AG04450 (cell line): ENCODE measurements at regions not wholly inside any gene's neighbourhood (a gene's known extent, or its start where the extent isn't known, plus 50 kb on each side); places are given as distances from the start of the nearest gene placed in this dataset. TPM values are rescaled to one million over a fixed set of nuclear protein-coding genes. Genes with fewer than 3 reads are reported as not detected.
"Not testable (repeated sequence)": the region's sequence is repeated elsewhere in the genome, so short reads cannot be mapped to it uniquely, and the experiment has no call there.

Experiments used
- CTCF ChIA-PET: fragments of 300-600, 350-600 bp; formaldehyde crosslinking; extraction: SDS; loops from one replicate; lab custom pipeline; 2022; ENCODE audit warnings: antibody characterized with exemption, inconsistent platforms; lab: Charles Lee
- POLR2A ChIA-PET: fragments of 350-600 bp; formaldehyde crosslinking; extraction: SDS; loops from one replicate; lab custom pipeline; 2021; ENCODE audit warnings: antibody characterized with exemption, inconsistent platforms; lab: Yijun Ruan, JAX
- DNase-seq: peaks from one replicate; pipeline ENCODE4 v3.0.0-alpha.2; 2011; ENCODE audit warnings: low read depth, low spot score
- H3K27ac ChIP-seq: one replicate; pipeline ENCODE4 v1.5.1; 2012; ENCODE audit warnings: low read depth, low read length, control low read depth
- H3K27me3 ChIP-seq: one replicate; pipeline ENCODE4 v1.6.0; 2012; ENCODE audit warnings: low read length; ENCODE audit not compliant: control insufficient read depth, insufficient read depth
- H3K4me3 ChIP-seq: 2 replicates; pipeline ENCODE4 v1.5.1; 2011; ENCODE audit warnings: mild to moderate bottlenecking, low read depth, low read length, control low read depth
- H3K9me3 ChIP-seq: 2 replicates; pipeline ENCODE4 v1.5.1; 2012; ENCODE audit warnings: low read length; ENCODE audit not compliant: control insufficient read depth, insufficient read depth
- small RNA-seq: library from RNA; depleted of rRNA; stranded (forward); fragments of <200 nt; gene quantifications from one replicate; pipeline ENCODE3, GENCODE V24; 2012; ENCODE audit warnings: low read depth; ENCODE audit not compliant: insufficient read length
- TF ChIP-seq, protein P1 (sequence below): IDR thresholded peaks from 2 replicates; pipeline ENCODE4 v1.5.1; 2011; ENCODE audit warnings: low read depth, low read length, control low read depth, inconsistent platforms

DNA sequence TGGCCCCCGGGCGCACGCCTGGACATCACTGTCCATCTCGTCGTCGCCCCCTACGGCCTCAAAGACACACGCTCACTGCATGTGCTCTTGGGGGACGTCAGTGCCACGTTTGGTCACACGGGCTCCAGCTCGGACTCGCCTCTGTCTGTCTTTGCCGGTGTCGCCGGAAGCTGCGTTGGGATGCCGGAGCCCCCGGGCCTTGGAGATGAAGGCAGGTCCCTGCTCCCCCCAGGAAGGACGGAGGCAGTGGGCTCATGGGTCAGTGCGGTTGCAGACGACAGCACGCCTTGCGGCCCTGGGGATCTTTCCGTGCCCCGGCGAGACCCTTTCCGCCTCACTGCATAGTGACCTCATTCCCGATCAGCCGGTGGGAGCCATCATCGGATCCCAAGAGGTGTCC is 1399.9 kb upstream of the PCDH10 start:
- H3K9me3 ChIP-seq: peaks cover 12% of the 10 kb centered on the region; the same call in 1 of the 2 replicates
- H3K27me3 ChIP-seq, POLR2A ChIA-PET, H3K4me3 ChIP-seq, DNase-seq, CTCF ChIA-PET, H3K27ac ChIP-seq: not testable (repeated sequence)

DNA sequence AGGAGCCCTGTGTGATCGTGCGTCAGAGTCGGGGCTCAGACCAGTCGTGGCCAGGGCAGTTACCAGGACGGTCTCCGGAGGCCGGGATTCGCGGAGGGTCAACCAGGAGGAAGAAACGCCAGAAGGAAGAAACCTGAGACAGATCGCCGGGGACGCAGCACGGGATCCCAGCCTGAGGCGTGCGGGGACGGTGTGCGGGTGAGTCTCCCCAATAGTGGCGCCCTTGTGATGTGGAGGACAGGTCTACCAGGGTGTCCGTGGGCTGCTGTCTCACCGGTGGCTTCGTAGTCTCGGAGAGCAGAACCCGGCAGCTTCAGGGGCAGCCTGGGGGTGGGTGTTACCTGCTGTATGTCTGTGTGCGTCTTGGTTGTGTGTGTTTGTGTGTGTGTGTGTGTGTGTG is 1399.1 kb upstream of the PCDH10 start:
- POLR2A ChIA-PET, DNase-seq: not testable (repeated sequence)

DNA sequence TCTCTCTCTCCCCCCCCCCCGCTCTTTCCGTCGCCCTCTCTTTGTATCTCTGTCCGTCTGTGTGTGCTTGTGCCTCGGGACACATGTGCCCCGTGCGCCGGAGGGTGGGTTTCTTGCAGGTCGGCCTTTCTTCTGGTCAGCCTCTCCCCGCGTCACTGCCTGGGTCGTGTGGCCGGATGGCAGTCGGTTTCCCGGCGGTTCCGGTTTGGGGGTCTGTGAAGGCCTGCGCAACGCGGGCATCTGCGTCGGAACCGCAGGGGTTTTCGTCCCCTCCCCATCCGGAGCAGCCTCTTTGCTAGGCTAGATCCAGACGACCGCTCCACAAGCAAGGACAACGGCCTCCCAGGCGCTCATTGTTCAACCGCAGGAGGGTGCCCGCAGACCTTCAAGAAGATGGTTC is 1398.6 kb upstream of the PCDH10 start:
- H3K4me3 ChIP-seq, DNase-seq, POLR2A ChIA-PET, H3K27ac ChIP-seq, CTCF ChIA-PET, H3K27me3 ChIP-seq: not testable (repeated sequence)
- peaks cover 12% of the 10 kb centered on the region; the same call in 1 of the 2 replicates for H3K9me3 ChIP-seq

More for the DNA sequence above, 1399.1 kb upstream of the PCDH10 start:
- CTCF ChIA-PET, H3K4me3 ChIP-seq, H3K27ac ChIP-seq, H3K27me3 ChIP-seq: not testable (repeated sequence)
- peaks cover 12% of the 10 kb centered on the region; the same call in 1 of the 2 replicates for H3K9me3 ChIP-seq

DNA sequence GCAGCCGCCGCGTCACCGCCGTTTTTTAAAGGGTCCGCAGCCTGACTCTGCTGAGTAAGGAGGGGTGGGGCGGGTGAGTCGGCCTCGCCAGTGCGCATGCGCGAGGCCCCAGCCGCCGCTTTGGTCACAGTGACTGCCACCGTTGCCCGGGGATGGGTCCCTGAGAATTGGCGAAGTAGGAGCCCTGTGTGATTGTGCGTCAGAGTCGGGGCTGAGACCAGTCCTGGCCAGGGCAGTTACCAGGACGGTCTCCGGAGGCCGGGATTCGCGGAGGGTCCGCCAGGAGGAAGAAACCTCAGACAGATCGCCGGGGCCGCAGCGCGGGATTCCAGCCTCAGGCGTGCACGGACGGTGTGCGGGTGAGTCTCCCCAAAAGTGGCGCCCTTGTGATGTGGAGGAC is 1386.9 kb upstream of the PCDH10 start:
- H3K27ac ChIP-seq, H3K27me3 ChIP-seq, POLR2A ChIA-PET, H3K4me3 ChIP-seq, DNase-seq, CTCF ChIA-PET: not testable (repeated sequence)
- H3K9me3 ChIP-seq: peaks cover 21% of the 10 kb centered on the region

DNA sequence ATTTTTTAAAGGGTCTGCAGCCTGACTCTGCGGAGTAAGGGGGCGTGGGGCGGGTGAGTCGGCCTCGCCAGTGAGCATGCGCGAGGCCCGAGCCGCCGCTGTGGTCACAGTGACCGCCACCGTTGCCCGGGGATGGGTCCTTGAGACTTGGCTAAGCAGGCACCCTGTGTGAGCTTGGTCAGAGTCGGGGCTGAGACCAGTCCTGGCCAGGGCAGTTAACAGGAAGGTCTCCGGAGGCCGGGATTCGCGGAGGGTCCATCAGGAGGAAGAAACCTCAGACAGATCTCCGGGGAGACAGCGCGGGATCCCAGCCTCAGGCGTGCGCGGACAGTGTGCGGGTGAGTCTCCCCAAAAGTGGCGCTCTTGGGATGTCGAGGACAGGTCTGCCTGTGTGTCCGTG is 1384.4 kb upstream of the PCDH10 start:
- CTCF ChIA-PET: no interaction called here
- POLR2A ChIA-PET: no interaction called here
- TF ChIP-seq, protein P1, sequence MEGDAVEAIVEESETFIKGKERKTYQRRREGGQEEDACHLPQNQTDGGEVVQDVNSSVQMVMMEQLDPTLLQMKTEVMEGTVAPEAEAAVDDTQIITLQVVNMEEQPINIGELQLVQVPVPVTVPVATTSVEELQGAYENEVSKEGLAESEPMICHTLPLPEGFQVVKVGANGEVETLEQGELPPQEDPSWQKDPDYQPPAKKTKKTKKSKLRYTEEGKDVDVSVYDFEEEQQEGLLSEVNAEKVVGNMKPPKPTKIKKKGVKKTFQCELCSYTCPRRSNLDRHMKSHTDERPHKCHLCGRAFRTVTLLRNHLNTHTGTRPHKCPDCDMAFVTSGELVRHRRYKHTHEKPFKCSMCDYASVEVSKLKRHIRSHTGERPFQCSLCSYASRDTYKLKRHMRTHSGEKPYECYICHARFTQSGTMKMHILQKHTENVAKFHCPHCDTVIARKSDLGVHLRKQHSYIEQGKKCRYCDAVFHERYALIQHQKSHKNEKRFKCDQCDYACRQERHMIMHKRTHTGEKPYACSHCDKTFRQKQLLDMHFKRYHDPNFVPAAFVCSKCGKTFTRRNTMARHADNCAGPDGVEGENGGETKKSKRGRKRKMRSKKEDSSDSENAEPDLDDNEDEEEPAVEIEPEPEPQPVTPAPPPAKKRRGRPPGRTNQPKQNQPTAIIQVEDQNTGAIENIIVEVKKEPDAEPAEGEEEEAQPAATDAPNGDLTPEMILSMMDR: no peak
- Histone ChIP-seq H3K9me3 (peaks cover 21% of the 10 kb centered on the region), H3K27ac (no peak overlapping the region), H3K4me3 (no peak overlapping the region), H3K27me3 (no peaks in the 10 kb centered on the region)
- DNase-seq: no peak

- H3K27ac ChIP-seq, POLR2A ChIA-PET, H3K27me3 ChIP-seq, H3K4me3 ChIP-seq, CTCF ChIA-PET, H3K9me3 ChIP-seq: not testable (repeated sequence)
- peak; percentile 85 for DNase-seq
These were observed 1374.7 kb upstream of the PCDH10 start for GRCh38 chr4:131774382-131774781.

- CTCF ChIA-PET, H3K27me3 ChIP-seq, DNase-seq, POLR2A ChIA-PET, H3K27ac ChIP-seq, H3K9me3 ChIP-seq, H3K4me3 ChIP-seq: not testable (repeated sequence)
These were observed 1338.5 kb upstream of the PCDH10 start for GRCh38 chr4:131810565-131810964.

Small RNAs in the stretch of these regions (small RNA-seq; reads per million reads assigned to genes)
- gene AC105424.1 (not detected), gene RF00156 (not detected), gene RN7SL205P (not detected), gene RNU6-224P (not detected)
